Astrocyte (in vitro differentiated cells and primary cell): ENCODE measurements at regions not wholly inside any gene's neighbourhood (a gene's known extent, or its start where the extent isn't known, plus 50 kb on each side); places are given as distances from the start of the nearest gene placed in this dataset.

Experiments used
- DNase-seq: peaks from one replicate; pipeline ENCODE4 v3.0.0-alpha.2; 2010; ENCODE audit warnings: low read depth
- FAIRE-seq: peaks from 2 replicates; lab custom pipeline; 2011; peaks lifted over from hg19 to GRCh38; lab: Jason Lieb, UNC
- H2AFZ ChIP-seq: 2 replicates; pipeline ENCODE4 v1.6.0; 2012; ENCODE audit warnings: low read depth, low read length, inconsistent platforms
- H3K27ac ChIP-seq: 2 replicates; pipeline ENCODE4 v1.5.1; 2011; ENCODE audit warnings: low read depth, low read length, inconsistent platforms
- H3K27me3 ChIP-seq: 2 replicates; pipeline ENCODE4 v1.6.0; 2011; ENCODE audit warnings: low read length, inconsistent platforms; ENCODE audit not compliant: insufficient read depth
- H3K36me3 ChIP-seq: 2 replicates; pipeline ENCODE4 v1.5.1; 2011; ENCODE audit warnings: low read length, inconsistent platforms; ENCODE audit not compliant: insufficient read depth
- H3K4me1 ChIP-seq: 2 replicates; pipeline ENCODE4 v1.5.1; 2011; ENCODE audit warnings: low read length, inconsistent platforms; ENCODE audit not compliant: insufficient read depth
- H3K4me2 ChIP-seq: 2 replicates; pipeline ENCODE4 v1.6.0; 2012; ENCODE audit warnings: low read length, inconsistent platforms
- H3K4me3 ChIP-seq: 2 replicates; pipeline ENCODE4 v1.5.1; 2011; ENCODE audit warnings: low read depth, mild to moderate bottlenecking, low read length, inconsistent platforms; ENCODE audit not compliant: insufficient read depth
- H3K79me2 ChIP-seq: 2 replicates; pipeline ENCODE4 v1.6.0; 2012; ENCODE audit warnings: mild to moderate bottlenecking, low read length, inconsistent platforms; ENCODE audit not compliant: insufficient read depth
- H3K9ac ChIP-seq: 2 replicates; pipeline ENCODE4 v1.6.0; 2012; ENCODE audit warnings: mild to moderate bottlenecking, low read length, inconsistent platforms
- H3K9me3 ChIP-seq: 2 replicates; pipeline ENCODE4 v1.5.1; 2012; ENCODE audit warnings: low read depth, mild to moderate bottlenecking, low read length, inconsistent platforms; ENCODE audit not compliant: insufficient read depth
- H4K20me1 ChIP-seq: 2 replicates; pipeline ENCODE4 v1.6.0; 2012; ENCODE audit warnings: low read length, inconsistent platforms; ENCODE audit not compliant: insufficient read depth
- H3K27ac Mint-ChIP-seq: one replicate; pipeline ENCODE4 v1.8.0; 2021; ENCODE audit warnings: mild to moderate bottlenecking, mixed read lengths; ENCODE audit not compliant: unreplicated experiment
- H3K27me3 Mint-ChIP-seq: one replicate; pipeline ENCODE4 v1.8.0; 2021; ENCODE audit warnings: low read depth, mixed read lengths; ENCODE audit not compliant: unreplicated experiment
- H3K36me3 Mint-ChIP-seq: one replicate; pipeline ENCODE4 v1.8.0; 2021; ENCODE audit warnings: low read depth, mixed read lengths; ENCODE audit not compliant: unreplicated experiment
- H3K4me1 Mint-ChIP-seq: one replicate; pipeline ENCODE4 v1.8.0; 2021; ENCODE audit warnings: low read depth, mixed read lengths; ENCODE audit not compliant: unreplicated experiment
- H3K4me3 Mint-ChIP-seq: one replicate; pipeline ENCODE4 v1.8.0; 2021; ENCODE audit warnings: mild to moderate bottlenecking, moderate library complexity, mixed read lengths; ENCODE audit not compliant: unreplicated experiment
- H3K9me3 Mint-ChIP-seq: one replicate; pipeline ENCODE4 v1.8.0; 2021; ENCODE audit warnings: mild to moderate bottlenecking, mixed read lengths; ENCODE audit not compliant: unreplicated experiment
- CTCF ChIP-seq: IDR thresholded peaks from 2 replicates; pipeline ENCODE4 v1.5.1; 2011; ENCODE audit warnings: low read depth, mild to moderate bottlenecking, inconsistent platforms, low read length, moderate library complexity; ENCODE audit not compliant: insufficient read depth
- EZH2 ChIP-seq: IDR thresholded peaks from 2 replicates; pipeline ENCODE4 v1.6.1; 2012; ENCODE audit warnings: mild to moderate bottlenecking, low read length, inconsistent platforms; ENCODE audit not compliant: insufficient read depth

- Histone ChIP-seq H3K79me2 (no peaks in the 10 kb centered on the region), H3K4me2 (no peak overlapping the region), H3K4me1 (no peaks in the 10 kb centered on the region), H3K27ac (no peak overlapping the region), H2AFZ (no peak overlapping the region), H3K36me3 (no peaks in the 10 kb centered on the region), H3K27me3 (no peaks in the 10 kb centered on the region), H3K9ac (no peak overlapping the region), H4K20me1 (no peaks in the 10 kb centered on the region), H3K9me3 (peaks cover 10% of the 10 kb centered on the region), H3K4me3 (no peak overlapping the region)
- TF ChIP-seq EZH2 (no peak), CTCF (no peak)
- no peaks in the 10 kb centered on the region for H3K27me3 Mint-ChIP-seq
- H3K4me1 Mint-ChIP-seq = no peaks in the 10 kb centered on the region
- H3K36me3 Mint-ChIP-seq = no peaks in the 10 kb centered on the region
- no peak overlapping the region for H3K4me3 Mint-ChIP-seq
- DNase-seq = no peak
- peaks cover 24% of the 10 kb centered on the region for H3K9me3 Mint-ChIP-seq
- no peak overlapping the region for H3K27ac Mint-ChIP-seq
- no peak for FAIRE-seq
Measured at GRCh38 chr14:43005807-43006206, 1399.1 kb downstream of the LRFN5 start.

GRCh38 chr14:43003845-43004244, 1397.2 kb downstream of the LRFN5 start:
- Histone ChIP-seq H3K79me2 (no peaks in the 10 kb centered on the region), H3K9ac (no peak overlapping the region), H3K36me3 (no peaks in the 10 kb centered on the region), H3K4me3 (no peak overlapping the region), H3K4me2 (no peak overlapping the region), H3K27ac (no peak overlapping the region), H3K27me3 (no peaks in the 10 kb centered on the region), H2AFZ (no peak overlapping the region), H3K4me1 (no peaks in the 10 kb centered on the region), H4K20me1 (no peaks in the 10 kb centered on the region), H3K9me3 (peaks cover 10% of the 10 kb centered on the region)
- peaks cover 21% of the 10 kb centered on the region for H3K9me3 Mint-ChIP-seq
- TF ChIP-seq EZH2 (no peak), CTCF (no peak)
- FAIRE-seq (no peak), DNase-seq (peak; percentile 6)
- no peak overlapping the region for H3K4me3 Mint-ChIP-seq
- no peak overlapping the region for H3K27ac Mint-ChIP-seq
- no peaks in the 10 kb centered on the region for H3K27me3 Mint-ChIP-seq
- H3K36me3 Mint-ChIP-seq = no peaks in the 10 kb centered on the region
- H3K4me1 Mint-ChIP-seq = no peaks in the 10 kb centered on the region

- Histone ChIP-seq H3K27ac (no peak overlapping the region), H3K9ac (no peak overlapping the region), H3K4me3 (no peak overlapping the region), H3K36me3 (no peaks in the 10 kb centered on the region), H3K27me3 (no peaks in the 10 kb centered on the region), H3K4me1 (no peaks in the 10 kb centered on the region), H3K79me2 (no peaks in the 10 kb centered on the region), H2AFZ (no peak overlapping the region), H4K20me1 (no peaks in the 10 kb centered on the region), H3K4me2 (no peak overlapping the region), H3K9me3 (peaks cover 8% of the 10 kb centered on the region)
- Mint-ChIP-seq H3K27me3 (no peaks in the 10 kb centered on the region), H3K27ac (no peak overlapping the region), H3K4me1 (no peaks in the 10 kb centered on the region), H3K9me3 (peaks cover 21% of the 10 kb centered on the region), H3K4me3 (no peak overlapping the region), H3K36me3 (no peaks in the 10 kb centered on the region)
- no peak for DNase-seq
- FAIRE-seq = no peak
- TF ChIP-seq CTCF (no peak), EZH2 (no peak)
Measured at GRCh38 chr14:43001731-43002130, 1395.1 kb downstream of the LRFN5 start.
